ENCODE measurements at regions not wholly inside any gene's neighbourhood (a gene's known extent, or its start where the extent isn't known, plus 50 kb on each side); places are given as distances from the start of the nearest gene placed in this dataset.
"Not testable (repeated sequence)": the region's sequence is repeated elsewhere in the genome, so short reads cannot be mapped to it uniquely, and the experiment has no call there.

GRCh38 chr6:104676679-104677078 is 183.0 kb downstream of the HACE1 start:
- DNase-seq (ENCODE audit: low read depth in 2 of 3, low spot score in 1 of 3) = not testable (repeated sequence)

GRCh38 chr6:104675161-104675560 is 184.6 kb downstream of the HACE1 start:
- not testable (repeated sequence) for DNase-seq (ENCODE audit: low read depth in 2 of 3, low spot score in 1 of 3)

DNA sequence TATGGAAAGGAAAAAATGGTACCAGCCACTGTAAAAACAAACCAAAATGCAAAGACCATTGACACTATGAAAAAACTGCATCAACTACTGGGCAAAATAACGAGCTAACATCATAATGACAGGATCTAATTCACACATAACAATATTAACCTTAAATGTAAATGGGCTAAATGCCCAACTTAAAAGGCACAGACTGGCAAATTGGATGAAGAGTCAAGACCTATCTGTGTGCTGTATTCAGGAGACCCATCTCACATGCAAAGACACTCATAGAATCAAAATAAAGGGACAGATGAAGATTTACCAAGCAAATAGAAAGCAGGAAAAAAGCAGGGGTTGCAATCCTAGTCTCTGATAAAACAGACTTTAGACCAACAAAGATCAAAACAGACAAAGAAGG is 186.6 kb downstream of the HACE1 start:
- not testable (repeated sequence) for DNase-seq (ENCODE audit: low read depth in 2 of 3, low spot score in 1 of 3)

DNA sequence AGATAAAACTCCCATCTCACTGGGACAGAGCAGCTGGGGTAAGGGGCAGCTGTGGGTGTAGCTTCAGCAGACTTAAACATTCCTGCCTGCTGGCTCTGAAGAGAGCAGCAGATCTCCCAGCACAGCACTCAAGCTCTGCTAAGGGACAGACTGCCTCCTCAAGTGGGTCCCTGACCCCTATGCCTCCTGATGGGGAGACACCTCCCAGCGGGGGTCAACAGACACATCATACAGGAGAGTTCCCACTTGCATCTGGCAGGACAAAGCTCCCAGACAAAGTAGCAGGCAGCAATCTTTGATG is 188.2 kb downstream of the HACE1 start:
- DNase-seq (ENCODE audit: low read depth in 2 of 3, low spot score in 1 of 3) = not testable (repeated sequence)

GRCh38 chr6:104670834-104671590 is 188.7 kb downstream of the HACE1 start:
- DNase-seq (ENCODE audit: low read depth in 2 of 3, low spot score in 1 of 3) = not testable (repeated sequence)

DNA sequence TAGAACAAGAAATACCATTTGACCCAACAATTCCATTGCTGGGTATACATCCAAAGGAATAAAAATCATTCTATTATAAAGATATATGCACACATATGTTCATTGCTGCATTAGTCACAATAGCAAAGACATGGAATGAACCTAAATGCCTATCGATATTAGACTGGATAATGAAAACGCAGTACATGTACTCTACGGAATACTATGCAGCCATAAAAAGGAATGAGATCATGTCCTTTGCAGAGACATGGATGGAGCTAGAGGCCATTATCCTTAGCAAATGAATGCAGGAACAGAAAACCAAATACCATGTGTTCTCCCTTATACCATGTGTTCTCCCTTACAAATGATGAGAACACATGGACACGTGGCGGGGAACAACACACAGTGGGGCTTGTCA is 190.2 kb downstream of the HACE1 start:
- no peak for DNase-seq (ENCODE audit: low read depth in 2 of 3, low spot score in 1 of 3)

DNA sequence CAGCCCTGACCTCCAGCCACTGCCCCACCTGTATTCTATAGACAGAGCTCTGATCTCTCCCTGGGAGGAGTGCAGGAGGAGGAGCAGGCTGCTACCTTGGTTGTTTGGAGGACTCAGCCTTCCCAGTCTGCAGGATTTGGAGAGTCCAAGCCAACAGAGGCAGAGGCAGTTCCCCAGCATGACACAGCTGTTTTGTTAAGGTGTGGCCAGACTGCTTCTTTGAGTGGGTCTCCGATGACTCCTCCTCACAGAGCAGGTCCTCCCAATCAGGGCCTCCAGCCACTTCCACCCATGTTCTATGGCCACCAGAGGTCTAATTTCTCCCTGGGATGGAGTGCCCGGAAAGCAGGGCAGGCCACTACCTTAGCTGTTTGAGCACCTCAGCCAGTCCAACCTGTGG is 203.5 kb downstream of the HACE1 start:
- DNase-seq (ENCODE audit: low read depth in 2 of 3, low spot score in 1 of 3) = no peak

DNA sequence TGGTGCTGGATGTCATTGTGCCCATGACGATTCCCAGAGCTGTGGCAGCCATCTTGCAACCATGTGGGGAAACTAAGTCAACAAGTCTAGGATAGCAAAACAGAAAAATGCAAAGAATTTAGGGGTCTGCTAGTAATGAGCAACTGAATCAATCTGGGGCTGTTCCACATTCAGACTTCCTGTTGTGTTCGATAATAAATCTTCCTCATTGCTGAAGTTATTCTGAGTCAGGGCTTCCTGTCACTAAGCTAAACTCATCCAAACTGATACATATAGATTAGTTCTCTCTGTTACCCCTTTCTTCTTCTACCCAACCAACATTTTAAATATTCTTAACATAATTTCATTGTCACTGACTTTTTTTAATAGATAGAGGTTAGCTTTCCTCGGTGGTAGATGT is 205.9 kb downstream of the HACE1 start:
- DNase-seq (ENCODE audit: low read depth in 2 of 3, low spot score in 1 of 3) = no peak

DNA sequence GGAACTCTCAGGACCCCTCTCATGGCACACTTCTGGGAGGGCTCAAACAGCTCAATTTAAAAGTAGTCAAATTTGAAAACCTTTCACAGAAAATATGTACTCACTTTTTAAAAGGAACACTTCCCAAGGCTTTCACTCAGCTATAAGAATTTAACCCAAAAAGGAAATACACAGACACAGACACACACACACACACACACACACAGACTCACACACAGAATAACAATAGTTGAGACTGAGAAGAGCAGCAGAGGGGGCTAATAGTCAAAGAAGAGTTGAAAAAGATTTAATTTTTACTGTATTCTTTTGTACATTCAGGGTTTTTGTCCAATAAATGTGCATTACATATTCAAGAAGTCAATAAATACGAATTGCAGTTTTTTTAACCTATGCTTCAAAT is 211.4 kb downstream of the HACE1 start:
- no peak for DNase-seq (ENCODE audit: low read depth in 2 of 3, low spot score in 1 of 3)

- DNase-seq (ENCODE audit: low read depth in 2 of 3, low spot score in 1 of 3) = no peak
Observed at GRCh38 chr6:104644848-104645247, 214.9 kb downstream of the HACE1 start.

GRCh38 chr6:104642871-104643270 is 216.8 kb downstream of the HACE1 start:
- no peak for DNase-seq (ENCODE audit: low read depth in 2 of 3, low spot score in 1 of 3)

- no peak for DNase-seq (ENCODE audit: low read depth in 2 of 3, low spot score in 1 of 3)
Observed at GRCh38 chr6:104640761-104641160, 219.0 kb downstream of the HACE1 start.

DNA sequence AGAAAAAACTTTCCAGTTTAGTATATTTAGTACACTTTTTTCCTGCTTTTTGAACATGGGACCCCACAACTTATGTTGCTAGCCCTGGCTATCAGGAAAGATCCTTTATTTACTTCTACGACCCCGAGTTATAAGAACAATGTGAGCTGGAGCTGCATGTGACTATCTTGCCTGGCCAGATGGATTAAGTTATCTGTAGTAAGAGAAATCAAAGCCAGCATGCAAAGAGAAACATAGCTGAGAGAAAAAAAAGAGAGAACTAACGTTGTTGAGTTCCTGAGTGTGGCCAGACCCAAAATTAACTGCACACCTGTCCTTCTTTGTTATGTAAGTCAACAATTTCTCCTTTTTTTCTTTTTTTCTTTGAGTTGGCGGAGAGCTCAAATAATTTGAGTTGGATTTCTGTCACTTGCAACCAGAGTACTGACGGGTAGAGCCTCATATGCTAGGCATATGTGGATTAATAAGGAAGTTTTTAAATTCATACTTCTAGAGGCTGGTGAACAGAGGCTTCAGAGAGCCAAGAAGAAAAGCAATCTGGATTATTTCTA is 219.5 kb downstream of the HACE1 start:
- no peak for DNase-seq (ENCODE audit: low read depth in 2 of 3, low spot score in 1 of 3)

DNA sequence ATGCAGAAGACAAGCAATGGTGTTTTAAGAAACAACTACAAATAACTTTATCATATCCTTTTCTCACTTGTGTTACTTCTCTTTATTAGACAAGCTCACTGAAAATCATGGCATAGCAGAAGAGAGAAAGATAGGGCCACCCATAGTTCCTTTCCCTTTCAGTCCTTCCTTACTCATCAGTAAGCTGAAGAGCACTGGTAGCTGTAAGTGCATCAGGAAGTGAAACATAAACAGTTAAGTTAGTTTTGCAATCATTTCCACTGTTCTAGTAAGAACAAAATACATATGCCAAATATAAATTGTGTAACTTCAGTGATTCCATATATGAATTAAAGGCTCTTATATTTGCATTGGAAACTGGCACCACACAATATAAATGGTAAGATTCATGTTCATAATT is 220.1 kb downstream of the HACE1 start:
- no peak for DNase-seq (ENCODE audit: low read depth in 2 of 3, low spot score in 1 of 3)

GRCh38 chr6:104638841-104639290 is 220.9 kb downstream of the HACE1 start:
- no peak for DNase-seq (ENCODE audit: low read depth in 2 of 3, low spot score in 1 of 3)

- DNase-seq (ENCODE audit: low read depth in 2 of 3, low spot score in 1 of 3) = no peak
Observed at GRCh38 chr6:104633125-104633524, 226.6 kb downstream of the HACE1 start.

- no peak for DNase-seq (ENCODE audit: low read depth in 2 of 3, low spot score in 1 of 3)
Observed at GRCh38 chr6:104632588-104632987, 227.1 kb downstream of the HACE1 start.

GRCh38 chr6:104630955-104631354 is 228.8 kb downstream of the HACE1 start:
- DNase-seq (ENCODE audit: low read depth in 2 of 3, low spot score in 1 of 3) = no peak

DNA sequence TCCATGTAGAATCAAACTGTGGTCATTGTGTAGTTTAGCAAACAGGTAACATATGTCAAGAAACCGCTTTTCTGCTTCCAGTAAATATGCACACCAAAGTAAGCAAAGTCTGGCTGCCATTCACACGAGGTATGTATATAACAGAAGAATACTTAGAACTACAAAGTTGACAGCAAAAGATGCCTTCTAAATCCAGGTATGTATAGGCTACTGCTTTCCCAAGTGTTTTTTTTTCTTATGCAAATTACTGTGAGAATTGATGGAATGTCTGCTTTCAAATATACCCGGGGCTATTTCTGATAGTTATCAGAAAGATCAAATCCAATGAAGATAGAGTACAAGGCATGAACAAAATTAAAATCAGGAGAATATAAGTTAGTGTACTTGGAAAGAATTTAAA is 229.2 kb downstream of the HACE1 start:
- no peak for DNase-seq (ENCODE audit: low read depth in 2 of 3, low spot score in 1 of 3)

- no peak for DNase-seq (ENCODE audit: low read depth in 2 of 3, low spot score in 1 of 3)
Observed at GRCh38 chr6:104629826-104630225, 229.9 kb downstream of the HACE1 start.

DNA sequence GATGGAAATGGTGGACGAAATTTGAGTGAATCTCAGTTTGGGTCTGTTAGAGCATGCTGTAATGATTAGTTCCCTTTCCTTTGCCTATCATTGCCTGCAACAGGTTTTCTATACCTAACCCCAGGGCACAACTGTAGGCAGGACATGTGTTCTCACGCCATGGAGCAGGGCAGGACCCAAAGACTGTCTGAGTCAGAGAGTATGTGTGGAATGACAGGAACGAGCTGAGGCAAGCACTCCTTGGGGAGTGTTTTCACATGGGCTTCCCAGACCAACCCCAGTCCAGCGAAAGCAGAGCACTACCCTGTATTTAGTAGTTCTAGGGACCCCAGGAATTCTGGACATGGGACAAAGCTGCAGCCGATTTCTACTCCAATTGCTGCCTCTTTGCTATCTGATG is 234.2 kb downstream of the HACE1 start:
- no peak for DNase-seq (ENCODE audit: low read depth in 2 of 3, low spot score in 1 of 3)

- DNase-seq (ENCODE audit: low read depth in 2 of 3, low spot score in 1 of 3) = no peak
Observed at GRCh38 chr6:104623052-104623690, 236.5 kb downstream of the HACE1 start.

- DNase-seq (ENCODE audit: low read depth in 2 of 3, low spot score in 1 of 3) = no peak
Observed at GRCh38 chr6:104621396-104621795, 238.3 kb downstream of the HACE1 start.

Measured in stimulated activated CD4-positive, alpha-beta T cell treated with anti-CD3 and anti-CD28 coated beads, Interleukin-12 subunit alpha, Interleukin-12 subunit beta, amount 100 ng/mL, for 48 hours (primary cell).